HL-60 (cell line): ENCODE measurements at regions not wholly inside any gene's neighbourhood (a gene's known extent, or its start where the extent isn't known, plus 50 kb on each side); places are given as distances from the start of the nearest gene placed in this dataset.

Experiments
- CTCF ChIP-seq: IDR thresholded peaks from one replicate; pipeline ENCODE4 v1.5.1; 2011; ENCODE audit warnings: low read length, control low read depth, inconsistent platforms; ENCODE audit not compliant: insufficient read depth
- GABPA ChIP-seq: IDR thresholded peaks from 2 replicates; pipeline ENCODE4 v1.6.1; 2012; ENCODE audit warnings: low read depth
- POLR2AphosphoS5 ChIP-seq: IDR thresholded peaks from 2 replicates; pipeline ENCODE4 v1.6.1; 2012; ENCODE audit warnings: low read depth
- REST ChIP-seq: IDR thresholded peaks from 2 replicates; pipeline ENCODE4 v1.6.1; 2012; ENCODE audit warnings: low read depth; ENCODE audit not compliant: insufficient replicate concordance

- TF ChIP-seq CTCF (no peak), GABPA (no peak), POLR2AphosphoS5 (no peak), REST (no peak)
Measured at GRCh38 chr15:79169526-79170133, 79.0 kb upstream of the RASGRF1 start.
